Erythroblast (primary cell): ENCODE measurements at regions not wholly inside any gene's neighbourhood (a gene's known extent, or its start where the extent isn't known, plus 50 kb on each side); places are given as distances from the start of the nearest gene placed in this dataset.

Experiments
- GATA1 ChIP-seq: IDR thresholded peaks from 2 replicates; pipeline ENCODE4 v1.6.1; 2011; ENCODE audit warnings: low read depth, mild to moderate bottlenecking, control low read depth, low read length, moderate library complexity
- POLR2A ChIP-seq: IDR thresholded peaks from 2 replicates; pipeline ENCODE4 v1.6.1; 2011; ENCODE audit warnings: mild to moderate bottlenecking, low read length

DNA sequence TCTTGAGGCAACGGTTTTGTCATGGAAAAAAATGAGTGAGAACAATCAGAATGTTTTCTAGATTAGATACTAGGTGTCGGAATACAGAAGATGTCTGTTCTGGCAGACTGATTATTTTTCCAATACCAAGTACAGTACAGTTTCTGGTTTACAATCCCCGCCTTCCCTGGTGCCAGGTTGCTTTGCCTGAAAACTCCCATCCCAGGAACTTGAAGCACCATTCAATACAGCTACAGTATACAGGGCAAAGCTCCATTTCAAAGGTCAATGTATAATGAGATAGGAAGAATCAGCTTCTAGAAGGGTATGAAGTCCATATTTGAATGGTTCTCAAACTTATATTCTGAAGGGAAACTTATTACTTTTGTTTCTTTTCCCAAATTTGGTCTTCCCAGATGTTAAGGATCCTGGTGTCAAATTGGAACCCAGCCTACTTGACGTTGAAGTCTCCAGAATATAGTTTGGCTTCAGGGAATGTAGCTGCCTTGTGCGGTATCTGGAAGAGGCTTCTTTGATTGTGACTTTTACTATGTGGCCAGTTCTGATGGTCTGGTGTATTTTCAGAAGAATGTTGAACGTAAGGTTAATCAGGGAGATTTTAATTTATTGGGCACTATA lies 238.0 kb upstream of the ATP2B1 start:
- TF ChIP-seq POLR2A (no peak), GATA1 (no peak)
